ENCODE measurements at regions not wholly inside any gene's neighbourhood (a gene's known extent, or its start where the extent isn't known, plus 50 kb on each side); places are given as distances from the start of the nearest gene placed in this dataset.

GRCh38 chr2:60337142-60337497, 216.3 kb downstream of the BCL11A start:
- H3K4me3 ChIP-seq: no peak overlapping the region
- H3K27ac ChIP-seq: no peak overlapping the region
- H3K9me3 ChIP-seq: no peaks in the 10 kb centered on the region
- no peak for DNase-seq (ENCODE audit: low spot score)
- no peak for TF ChIP-seq CTCF (IDR thresholded peaks at IDR 0.05)
- H3K4me1 ChIP-seq (ENCODE audit: control insufficient read depth in 1 of 2, low read depth in 2 of 2): no peaks in the 10 kb centered on the region
- no peaks in the 10 kb centered on the region for H3K36me3 ChIP-seq
- no peaks in the 10 kb centered on the region for H3K27me3 ChIP-seq (replicated peaks; ENCODE audit: insufficient read depth)
- no peak for ATAC-seq (ENCODE audit: insufficient number of reproducible peaks, low FRiP score, low read depth)

DNA sequence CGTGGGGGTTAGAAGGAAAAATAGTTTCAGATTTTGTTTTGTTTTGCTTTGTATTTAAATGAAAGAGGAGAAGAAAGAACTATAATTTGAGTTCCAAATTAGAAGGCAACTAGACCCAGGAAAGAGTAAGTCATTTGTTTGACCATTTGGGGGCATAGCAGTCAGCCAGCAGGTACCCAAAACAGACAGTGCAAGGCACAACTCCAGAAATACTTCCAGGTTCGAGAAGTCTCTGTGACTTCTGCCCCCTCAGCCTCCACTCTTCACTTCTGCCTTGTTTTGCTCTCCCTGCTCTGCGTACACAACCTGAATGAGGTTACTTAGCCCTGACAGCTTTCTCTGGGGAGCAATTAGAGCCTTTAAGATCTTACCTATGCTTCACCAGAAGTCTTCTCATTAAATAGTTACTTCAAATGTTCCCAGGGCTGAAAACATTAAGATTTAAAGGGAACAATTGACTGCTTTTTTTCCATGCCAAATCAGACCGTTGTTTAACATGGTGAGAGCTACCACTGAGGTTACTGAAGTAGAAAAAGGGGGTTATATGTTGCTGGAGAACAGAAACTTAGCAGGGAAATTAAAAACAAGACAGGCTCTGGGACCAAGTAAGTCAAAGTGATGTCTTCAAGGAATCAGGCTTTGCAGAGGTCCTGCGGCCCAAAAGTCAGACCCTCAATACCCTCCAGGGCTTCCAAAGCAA, 216.9 kb downstream of the BCL11A start:
- TF ChIP-seq CTCF (IDR thresholded peaks at IDR 0.05): no peak
- DNase-seq (ENCODE audit: low spot score): no peak
- H3K4me3 ChIP-seq: no peak overlapping the region
- no peak overlapping the region for H3K27ac ChIP-seq
- no peaks in the 10 kb centered on the region for H3K36me3 ChIP-seq
- H3K27me3 ChIP-seq (replicated peaks; ENCODE audit: insufficient read depth): no peaks in the 10 kb centered on the region
- H3K9me3 ChIP-seq: no peaks in the 10 kb centered on the region
- H3K4me1 ChIP-seq (ENCODE audit: control insufficient read depth in 1 of 2, low read depth in 2 of 2): no peaks in the 10 kb centered on the region
- ATAC-seq (ENCODE audit: insufficient number of reproducible peaks, low FRiP score, low read depth): no peak

- Histone ChIP-seq H3K36me3 (no peaks in the 10 kb centered on the region), H3K27ac (no peak overlapping the region), H3K27me3 (replicated peaks; ENCODE audit: insufficient read depth) (no peaks in the 10 kb centered on the region), H3K4me3 (no peak overlapping the region), H3K9me3 (no peaks in the 10 kb centered on the region), H3K4me1 (ENCODE audit: control insufficient read depth in 1 of 2, low read depth in 2 of 2) (no peaks in the 10 kb centered on the region)
- DNase-seq (ENCODE audit: low spot score): no peak
- TF ChIP-seq CTCF (IDR thresholded peaks at IDR 0.05): no peak
- ATAC-seq (ENCODE audit: insufficient number of reproducible peaks, low FRiP score, low read depth): no peak
These were observed 217.8 kb downstream of the BCL11A start for GRCh38 chr2:60335533-60336237.

GRCh38 chr2:60334610-60335009, 218.8 kb downstream of the BCL11A start:
- no peak for TF ChIP-seq CTCF (IDR thresholded peaks at IDR 0.05)
- Histone ChIP-seq H3K27me3 (replicated peaks; ENCODE audit: insufficient read depth) (no peaks in the 10 kb centered on the region), H3K4me3 (no peak overlapping the region), H3K36me3 (no peaks in the 10 kb centered on the region), H3K27ac (no peak overlapping the region), H3K9me3 (no peaks in the 10 kb centered on the region), H3K4me1 (ENCODE audit: control insufficient read depth in 1 of 2, low read depth in 2 of 2) (no peaks in the 10 kb centered on the region)
- ATAC-seq (ENCODE audit: insufficient number of reproducible peaks, low FRiP score, low read depth) (no peak), DNase-seq (ENCODE audit: low spot score) (no peak)

DNA sequence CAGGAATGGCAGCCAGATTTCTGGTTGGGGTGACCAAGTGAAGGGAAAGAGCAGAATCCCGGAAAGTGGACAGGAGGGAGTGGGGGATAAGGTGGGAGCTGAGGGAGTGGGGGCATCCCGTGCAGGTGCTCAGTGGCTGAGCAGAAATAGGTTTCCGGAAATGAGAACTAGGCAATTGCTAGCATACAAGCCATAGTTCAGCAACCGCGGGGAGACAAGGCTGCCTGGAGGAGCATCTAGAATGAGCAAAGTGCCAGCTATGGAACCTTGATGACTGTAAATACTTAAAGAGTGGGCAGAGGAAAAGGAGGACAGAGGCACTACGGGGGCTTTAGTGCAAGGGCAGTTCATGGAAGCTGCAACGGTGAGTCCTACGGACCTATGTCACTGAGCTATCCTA, 220.2 kb downstream of the BCL11A start:
- no peaks in the 10 kb centered on the region for H3K36me3 ChIP-seq
- no peak for DNase-seq (ENCODE audit: low spot score)
- no peak overlapping the region for H3K27ac ChIP-seq
- H3K9me3 ChIP-seq: no peaks in the 10 kb centered on the region
- ATAC-seq (ENCODE audit: insufficient number of reproducible peaks, low FRiP score, low read depth): no peak
- TF ChIP-seq CTCF (IDR thresholded peaks at IDR 0.05): no peak
- H3K4me1 ChIP-seq (ENCODE audit: control insufficient read depth in 1 of 2, low read depth in 2 of 2): no peaks in the 10 kb centered on the region
- no peak overlapping the region for H3K4me3 ChIP-seq
- H3K27me3 ChIP-seq (replicated peaks; ENCODE audit: insufficient read depth): no peaks in the 10 kb centered on the region
